NOMO-1 (cell line): ENCODE measurements at regions not wholly inside any gene's neighbourhood (a gene's known extent, or its start where the extent isn't known, plus 50 kb on each side); places are given as distances from the start of the nearest gene placed in this dataset.

Experiments used
- DNase-seq, 2 experiments: peaks; one replicate each; lab custom pipeline; 2025; ENCODE audit not compliant: unreplicated experiment in 2 of 2; lab: John Stamatoyannopoulos, UW

DNA sequence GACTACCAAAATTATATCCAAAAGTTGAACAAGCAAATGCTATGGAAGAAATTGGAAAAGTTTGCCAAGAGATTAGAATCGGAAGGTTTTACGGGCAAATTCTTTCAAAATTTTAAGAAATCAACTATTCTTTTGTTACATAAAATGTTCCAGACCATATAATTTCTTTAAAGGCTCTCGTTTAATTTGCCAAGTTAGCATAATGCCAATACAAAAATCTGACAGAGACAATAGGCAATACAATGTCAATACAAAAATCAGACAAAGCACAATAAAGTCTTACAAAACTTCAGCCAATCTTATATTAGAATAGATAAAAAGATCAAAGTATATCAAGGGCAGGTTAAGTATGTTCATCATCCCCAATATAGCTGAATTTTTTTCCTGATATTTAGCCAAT is 224.2 kb downstream of the BCL11A start:
- DNase-seq: no peak

DNA sequence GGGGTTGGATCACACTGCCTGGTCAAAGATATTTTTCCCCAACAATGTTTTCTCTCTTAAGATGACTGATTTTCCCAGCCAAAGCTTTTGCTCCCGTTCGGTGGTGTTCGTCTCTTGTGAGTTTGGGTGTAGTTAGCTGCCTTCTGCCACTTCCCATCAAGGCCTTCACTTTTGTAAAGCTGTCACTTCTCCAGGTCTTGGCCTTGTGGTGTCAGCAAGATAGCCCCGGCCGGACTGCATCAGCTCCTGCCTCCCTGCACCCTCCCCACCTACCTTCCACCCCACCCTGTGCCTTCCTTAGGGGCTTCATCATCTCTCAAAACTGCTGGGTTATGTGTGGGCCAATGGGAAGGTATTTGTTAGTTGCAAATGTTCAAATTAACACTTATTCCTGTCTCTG is 228.9 kb downstream of the BCL11A start:
- DNase-seq: no peak

DNA sequence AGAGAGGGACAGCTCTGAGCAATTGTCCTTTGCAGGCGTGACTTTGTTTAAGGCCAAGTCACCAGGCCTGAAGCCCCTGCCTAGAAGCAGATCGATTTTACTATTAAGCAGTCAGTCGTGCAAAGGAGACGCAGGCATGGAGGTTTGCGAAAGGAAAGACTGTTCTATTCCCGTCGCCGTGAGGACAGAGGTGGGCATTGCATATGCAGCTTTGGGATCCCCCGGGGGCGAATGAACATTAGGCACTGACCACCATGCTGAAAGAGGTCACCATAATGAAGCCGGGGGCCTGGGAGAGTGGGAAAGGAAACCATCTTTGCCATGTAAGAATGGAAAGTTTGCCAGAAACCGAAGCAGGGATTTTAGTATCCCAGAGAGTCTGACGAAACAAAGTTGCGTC is 231.6 kb downstream of the BCL11A start:
- no peak for DNase-seq

GRCh38 chr2:60320724-60321123 is 232.7 kb downstream of the BCL11A start:
- no peak for DNase-seq

DNA sequence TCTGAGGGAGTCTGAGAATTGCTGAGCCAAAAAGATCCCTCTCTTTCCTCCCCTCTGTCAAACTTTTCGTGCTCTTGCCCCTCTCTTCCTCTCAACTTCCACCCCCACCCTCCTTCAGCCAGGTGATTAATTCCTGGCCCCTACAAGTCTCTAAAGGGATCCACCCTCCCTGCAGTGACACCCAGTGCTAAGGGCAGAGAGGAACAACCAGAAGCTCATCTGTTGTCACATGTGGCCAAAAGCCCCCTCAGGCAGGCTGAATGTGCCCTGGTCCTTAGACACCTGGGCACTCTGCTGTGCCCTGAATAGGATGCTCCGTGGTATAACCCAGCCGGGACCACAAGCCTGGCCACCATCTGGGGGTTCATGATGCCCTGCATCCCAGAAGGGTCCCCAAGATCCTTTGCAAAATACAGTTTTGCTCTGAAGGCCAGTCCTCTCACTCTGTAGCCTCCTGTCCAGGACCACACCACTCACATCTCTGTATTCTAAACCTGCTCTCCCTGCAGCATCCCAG is 234.4 kb downstream of the BCL11A start:
- DNase-seq: no peak

- no peak for DNase-seq
Observed at GRCh38 chr2:60318544-60318943, 234.9 kb downstream of the BCL11A start.

DNA sequence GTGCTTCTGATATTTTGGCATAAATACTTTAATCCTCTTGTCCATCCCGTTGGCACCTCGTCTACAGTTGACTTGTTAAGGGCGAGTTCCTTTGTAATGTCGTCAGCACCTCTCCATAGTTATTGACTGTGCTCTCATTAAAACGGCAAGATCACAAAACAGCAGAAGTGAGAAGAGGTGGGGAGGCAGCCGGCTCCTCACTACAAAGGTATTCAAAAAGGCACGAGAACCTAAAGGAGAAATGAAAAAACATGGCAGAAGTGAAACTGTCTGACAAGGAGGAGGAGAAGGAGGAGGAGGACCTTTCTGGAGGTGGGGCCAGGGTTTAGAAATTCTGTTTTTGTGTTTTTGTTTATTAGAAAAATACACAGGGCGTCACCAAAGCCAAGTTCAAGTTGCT is 235.6 kb downstream of the BCL11A start:
- DNase-seq: peak; percentile 62 to 81

DNA sequence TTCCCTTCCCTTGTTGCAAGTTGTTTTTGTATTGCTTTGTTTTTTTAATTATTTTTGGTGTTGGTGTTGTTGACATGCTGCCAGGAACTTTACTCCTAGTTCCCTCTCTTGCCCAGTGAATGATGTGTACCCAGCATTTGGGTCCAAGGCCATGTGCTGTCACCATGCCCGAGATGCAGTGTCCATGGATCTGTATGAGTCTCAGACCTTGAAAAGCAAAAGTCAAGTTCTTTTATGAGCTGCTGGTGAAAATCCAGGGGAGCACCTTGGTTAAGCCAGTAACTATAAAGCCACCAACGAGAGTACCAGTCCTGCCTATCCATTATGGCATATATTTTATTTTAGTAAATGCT is 236.4 kb downstream of the BCL11A start:
- no peak for DNase-seq

- DNase-seq: no peak
Observed at GRCh38 chr2:60316381-60317033, 236.9 kb downstream of the BCL11A start.

DNA sequence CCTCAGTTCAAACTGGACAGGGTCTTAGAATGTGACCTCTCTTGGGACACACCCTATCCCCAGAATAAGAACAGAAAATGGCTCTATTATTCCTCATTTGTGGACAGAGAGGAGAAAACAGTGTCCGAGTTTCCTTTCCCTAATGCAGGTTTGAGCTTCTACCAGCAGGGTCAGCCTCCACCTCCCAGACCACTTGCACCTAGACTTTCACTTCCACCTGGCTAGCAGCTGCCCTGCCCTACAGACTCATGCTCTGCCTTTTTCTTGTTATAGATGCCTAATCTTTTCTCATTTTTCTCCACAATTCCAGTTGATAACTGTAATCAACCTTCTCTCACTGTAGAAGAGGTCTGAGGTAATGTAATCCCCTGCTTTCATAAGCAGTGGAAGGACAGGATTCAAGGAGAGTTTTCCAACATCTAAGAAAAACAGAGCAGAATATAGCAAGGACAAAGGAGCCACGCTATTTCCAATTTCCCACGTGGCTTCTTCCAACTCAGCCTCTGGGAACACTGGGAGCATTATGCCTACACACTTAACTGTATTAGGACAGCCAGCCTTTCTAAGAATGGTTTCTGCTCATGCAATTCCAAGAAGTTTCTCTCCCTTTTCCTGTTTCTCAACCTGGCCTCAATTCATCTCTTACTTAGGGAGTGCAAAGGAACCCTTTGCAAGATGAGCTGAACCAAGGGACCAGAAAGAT is 239.8 kb downstream of the BCL11A start:
- no peak for DNase-seq

GRCh38 chr2:60312618-60313017 is 240.8 kb downstream of the BCL11A start:
- DNase-seq: no peak

DNA sequence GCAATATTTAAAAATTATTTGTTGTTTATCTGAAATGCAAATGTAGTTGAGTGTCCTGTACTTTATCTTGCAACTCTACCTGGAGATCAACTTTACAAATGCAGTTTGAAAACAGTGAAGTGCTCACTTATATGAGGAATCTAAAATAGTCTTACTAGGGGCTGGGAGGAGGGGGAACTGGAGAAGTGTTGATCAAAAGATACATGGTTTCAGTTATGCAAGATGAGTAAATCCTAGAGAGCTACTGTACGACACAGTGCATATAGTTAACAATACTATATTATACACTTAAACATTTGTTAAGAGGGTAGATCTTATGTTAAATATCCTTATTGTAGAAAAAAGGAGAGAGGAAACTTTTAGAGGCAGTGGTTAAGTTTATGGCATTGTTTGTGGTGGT is 241.9 kb downstream of the BCL11A start:
- no peak for DNase-seq

GRCh38 chr2:60309941-60310660 is 243.4 kb downstream of the BCL11A start:
- no peak for DNase-seq

DNA sequence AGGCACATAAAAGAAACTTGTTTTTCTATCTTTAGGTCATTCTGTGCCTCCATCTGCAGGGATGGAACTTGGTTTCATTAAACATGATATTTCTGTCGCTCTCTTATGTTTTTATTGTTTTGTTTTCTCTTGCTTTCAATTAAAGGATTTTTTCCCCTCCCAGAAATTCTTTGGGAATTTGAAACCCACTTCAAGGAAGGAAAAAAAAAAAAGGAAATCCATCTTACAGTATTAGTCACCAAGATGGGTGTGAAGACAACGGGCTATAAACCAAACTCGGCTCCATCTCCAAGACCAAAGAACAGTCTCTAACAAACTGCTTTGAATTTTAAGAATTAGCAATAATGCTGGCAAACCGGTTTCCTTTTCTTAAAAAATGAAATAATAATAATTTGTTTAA is 244.1 kb downstream of the BCL11A start:
- DNase-seq: no peak

- DNase-seq: peak; percentile 10 to 45
Observed at GRCh38 chr2:60306267-60306861, 247.1 kb downstream of the BCL11A start.

DNA sequence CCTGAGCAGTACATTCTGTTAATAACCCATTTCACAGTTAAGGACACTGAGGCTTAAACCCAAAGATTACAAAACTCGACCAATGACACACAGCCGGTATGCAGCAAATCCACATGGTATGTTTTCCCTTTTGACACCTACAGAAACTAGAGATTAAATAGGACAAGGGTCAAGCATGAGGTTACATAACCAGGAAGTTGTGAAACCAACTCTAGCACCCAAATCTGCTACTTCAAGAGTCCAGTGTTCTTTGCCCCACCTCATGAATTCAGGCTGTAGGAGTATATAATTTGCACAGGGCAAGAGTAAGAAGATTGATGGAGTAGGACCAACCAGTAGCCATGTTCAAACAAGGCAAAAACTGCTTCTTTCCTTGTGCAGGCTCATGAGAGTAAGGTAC is 249.8 kb downstream of the BCL11A start:
- DNase-seq: peak; percentile 5 to 25

GRCh38 chr2:60302377-60303126 is 250.9 kb downstream of the BCL11A start:
- DNase-seq: no peak

- DNase-seq: no peak
Observed at GRCh38 chr2:60301726-60302125, 251.7 kb downstream of the BCL11A start.

GRCh38 chr2:60299179-60299578 is 254.3 kb downstream of the BCL11A start:
- DNase-seq: no peak

- DNase-seq: no peak
Observed at GRCh38 chr2:60298006-60298696, 255.3 kb downstream of the BCL11A start.
